Astrocyte (in vitro differentiated cells and primary cell): ENCODE measurements at regions not wholly inside any gene's neighbourhood (a gene's known extent, or its start where the extent isn't known, plus 50 kb on each side); places are given as distances from the start of the nearest gene placed in this dataset.

Source experiments
- CTCF ChIP-seq: IDR thresholded peaks from 2 replicates; pipeline ENCODE4 v1.5.1; 2011; ENCODE audit warnings: low read depth, mild to moderate bottlenecking, inconsistent platforms, low read length, moderate library complexity; ENCODE audit not compliant: insufficient read depth
- EZH2 ChIP-seq: IDR thresholded peaks from 2 replicates; pipeline ENCODE4 v1.6.1; 2012; ENCODE audit warnings: mild to moderate bottlenecking, low read length, inconsistent platforms; ENCODE audit not compliant: insufficient read depth

DNA sequence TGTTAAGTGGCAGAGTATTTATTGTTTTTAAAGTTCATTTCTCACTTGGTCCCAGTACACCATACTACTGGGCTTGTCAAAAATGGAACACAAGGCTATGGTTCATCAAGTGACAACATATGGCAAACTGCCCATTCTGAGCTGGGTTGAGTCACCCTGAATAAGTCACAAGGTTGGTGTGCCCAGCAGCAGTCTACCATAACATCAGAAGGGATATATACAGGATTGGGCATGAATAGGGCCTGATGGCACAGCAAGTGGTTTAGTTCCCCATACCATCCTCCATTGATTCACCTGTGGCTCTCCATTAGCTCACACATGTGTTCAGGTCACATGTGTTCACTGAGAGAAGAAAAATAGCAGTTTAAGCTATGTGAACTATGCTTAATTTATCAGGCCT lies 249.8 kb upstream of the PRDM9 start:
- TF ChIP-seq CTCF (no peak), EZH2 (no peak)
